Lower leg skin (tissue), 4 donors: ENCODE measurements at regions not wholly inside any gene's neighbourhood (a gene's known extent, or its start where the extent isn't known, plus 50 kb on each side); places are given as distances from the start of the nearest gene placed in this dataset.

Source experiments
- DNase-seq, 2 donors: peaks; one replicate each; pipeline ENCODE4 v3.0.0-alpha.2; 2019; ENCODE audit warnings: low spot score in 2 of 2
- H3K4me3 ChIP-seq: fragments of 200-600 bp; sonication (generic); 2 replicates; pipeline ENCODE4 v1.5.1; 2017; ENCODE audit warnings: mild to moderate bottlenecking, low read depth; ENCODE audit not compliant: poor library complexity, severe bottlenecking
- POLR2A ChIP-seq, 2 donors: fragments of 450-650 bp; IDR thresholded peaks; one replicate each; pipeline ENCODE4 v1.6.1; 2016 to 2017; ENCODE audit warnings: antibody characterized with exemption in 2 of 2, mild to moderate bottlenecking in 1 of 2, moderate library complexity in 1 of 2
- WGBS, 2 donors: methylation state at CpG; one replicate each; pipeline ENCODE4 v1.1.5; 2018; 5-methylcytosine and 5-hydroxymethylcytosine counted together
- intact Hi-C: fragments of 100-400 bp; cut with DNase I; formaldehyde crosslinking; loops from one replicate; pipeline ENCODE4 v1.15.0; 2023; ENCODE audit warnings: low total_unique reads
- TF ChIP-seq, protein P1 (sequence below), 3 donors: fragments of 450-650 bp; IDR thresholded peaks; one replicate each; pipeline ENCODE4 v1.5.1; 2016; ENCODE audit warnings: antibody characterized with exemption in 3 of 3, mild to moderate bottlenecking in 3 of 3, moderate library complexity in 2 of 3

DNA sequence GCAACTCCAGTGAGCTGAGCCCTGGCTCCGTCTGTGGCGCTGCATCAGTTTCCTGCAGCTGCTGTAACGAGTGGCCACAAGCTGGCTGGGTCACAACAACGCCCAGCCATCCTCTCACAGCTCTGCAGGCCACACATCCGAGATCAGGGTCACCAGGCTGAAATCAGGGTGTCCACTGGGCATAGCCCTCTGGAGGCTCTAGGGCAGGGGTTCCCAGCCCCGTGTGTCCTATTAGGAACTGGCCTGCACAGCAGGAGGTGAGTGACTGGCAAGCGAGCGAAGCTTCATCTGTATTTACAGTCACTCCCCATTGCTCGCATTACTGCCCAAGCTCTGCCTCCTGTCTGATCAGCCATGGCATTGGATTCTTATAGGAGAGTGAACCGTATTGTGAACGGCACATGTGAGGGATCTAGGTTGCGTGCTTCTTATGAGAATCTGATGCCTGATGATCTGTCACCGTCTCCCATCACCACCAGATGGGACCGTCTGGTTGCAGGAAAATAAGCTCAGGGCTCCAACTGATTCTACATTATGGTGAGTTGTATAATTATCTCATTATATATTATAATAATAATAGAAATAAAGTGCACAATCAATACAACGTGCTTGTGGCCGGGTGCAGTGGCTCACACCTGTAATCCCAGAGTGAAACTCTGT lies 176.5 kb downstream of the SEC14L1 start:
- no peak for TF ChIP-seq POLR2A (IDR thresholded peaks at IDR 0.05)
- TF ChIP-seq, protein P1, sequence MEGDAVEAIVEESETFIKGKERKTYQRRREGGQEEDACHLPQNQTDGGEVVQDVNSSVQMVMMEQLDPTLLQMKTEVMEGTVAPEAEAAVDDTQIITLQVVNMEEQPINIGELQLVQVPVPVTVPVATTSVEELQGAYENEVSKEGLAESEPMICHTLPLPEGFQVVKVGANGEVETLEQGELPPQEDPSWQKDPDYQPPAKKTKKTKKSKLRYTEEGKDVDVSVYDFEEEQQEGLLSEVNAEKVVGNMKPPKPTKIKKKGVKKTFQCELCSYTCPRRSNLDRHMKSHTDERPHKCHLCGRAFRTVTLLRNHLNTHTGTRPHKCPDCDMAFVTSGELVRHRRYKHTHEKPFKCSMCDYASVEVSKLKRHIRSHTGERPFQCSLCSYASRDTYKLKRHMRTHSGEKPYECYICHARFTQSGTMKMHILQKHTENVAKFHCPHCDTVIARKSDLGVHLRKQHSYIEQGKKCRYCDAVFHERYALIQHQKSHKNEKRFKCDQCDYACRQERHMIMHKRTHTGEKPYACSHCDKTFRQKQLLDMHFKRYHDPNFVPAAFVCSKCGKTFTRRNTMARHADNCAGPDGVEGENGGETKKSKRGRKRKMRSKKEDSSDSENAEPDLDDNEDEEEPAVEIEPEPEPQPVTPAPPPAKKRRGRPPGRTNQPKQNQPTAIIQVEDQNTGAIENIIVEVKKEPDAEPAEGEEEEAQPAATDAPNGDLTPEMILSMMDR (IDR thresholded peaks at IDR 0.05): no peak
- DNase-seq: peak in 1 of 2 donors; percentile 83
- 90 to 92% methylated on average over 16 of the region's 16 CpGs for WGBS, 2 donors
- intact Hi-C loops: no loop called here
- no peak overlapping the region for H3K4me3 ChIP-seq

DNA sequence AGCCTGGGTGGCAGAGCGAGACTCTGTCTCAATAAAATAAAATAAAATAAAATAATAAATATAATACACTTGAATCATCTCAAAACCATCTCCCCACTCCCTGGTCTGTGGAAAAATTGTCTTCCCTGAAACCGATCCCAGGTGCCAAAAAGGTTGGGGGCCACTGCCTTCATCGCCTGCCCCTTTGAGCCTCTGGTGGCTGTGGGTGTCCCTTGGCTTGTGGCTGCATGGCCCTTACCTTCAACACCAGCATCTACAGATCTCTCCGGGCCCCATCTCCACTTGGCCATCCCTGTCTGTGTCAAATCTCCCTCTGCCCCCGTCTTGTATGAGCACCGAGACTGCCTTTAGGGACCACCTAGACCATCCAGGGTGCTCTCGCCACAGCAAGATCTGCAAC lies 177.3 kb downstream of the SEC14L1 start:
- WGBS, 2 donors: 93 to 94% methylated on average over 7 of the region's 7 CpGs
- TF ChIP-seq POLR2A (IDR thresholded peaks at IDR 0.05): no peak
- TF ChIP-seq, protein P1 (IDR thresholded peaks at IDR 0.05): no peak
- no peak overlapping the region for H3K4me3 ChIP-seq
- peak in 1 of 2 donors; percentile 70 for DNase-seq
- intact Hi-C loops: no loop called here

DNA sequence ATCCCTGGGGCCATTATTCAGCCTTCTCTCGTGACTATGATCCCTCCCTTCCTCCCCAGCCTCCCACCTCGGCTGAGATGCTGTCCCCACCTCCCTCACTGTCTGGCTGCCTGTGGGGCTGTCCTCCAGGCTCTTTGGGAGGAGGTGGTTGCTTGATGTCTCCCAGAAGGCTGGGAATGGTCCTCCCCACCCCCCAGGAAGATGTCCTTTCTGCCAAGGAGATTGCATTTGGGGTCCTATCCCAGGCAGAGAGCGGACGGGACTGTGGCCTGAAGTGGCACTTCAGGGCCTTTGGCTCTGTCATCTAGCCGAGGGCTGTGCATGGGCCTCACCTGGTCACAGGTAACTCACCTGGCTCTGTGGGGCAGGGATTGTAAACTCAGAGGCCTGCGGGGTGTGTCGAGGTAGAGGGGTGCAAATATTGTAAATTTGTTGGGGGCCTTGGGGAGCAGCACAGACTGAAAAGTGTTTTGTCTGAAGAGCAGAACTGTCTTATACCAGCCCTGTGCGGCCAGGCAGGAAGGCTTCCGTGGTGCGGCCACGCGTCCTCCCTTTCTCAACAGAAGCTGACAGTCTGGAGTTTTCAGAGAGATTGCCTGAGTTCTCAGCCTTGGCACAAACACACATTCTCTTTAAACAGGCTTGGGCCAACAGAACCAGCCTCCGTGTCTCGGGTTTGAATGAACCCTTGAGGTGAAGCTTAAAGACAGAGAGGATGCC lies 177.9 kb downstream of the SEC14L1 start:
- peak; percentile 49 to 92 for DNase-seq
- TF ChIP-seq, protein P1 (IDR thresholded peaks at IDR 0.05): no peak
- no peak for TF ChIP-seq POLR2A (IDR thresholded peaks at IDR 0.05)
- WGBS, 2 donors: 38 to 42% methylated on average over 10 to 14 of the region's 14 CpGs
- H3K4me3 ChIP-seq: no peak overlapping the region
- intact Hi-C loops: no loop called here

DNA sequence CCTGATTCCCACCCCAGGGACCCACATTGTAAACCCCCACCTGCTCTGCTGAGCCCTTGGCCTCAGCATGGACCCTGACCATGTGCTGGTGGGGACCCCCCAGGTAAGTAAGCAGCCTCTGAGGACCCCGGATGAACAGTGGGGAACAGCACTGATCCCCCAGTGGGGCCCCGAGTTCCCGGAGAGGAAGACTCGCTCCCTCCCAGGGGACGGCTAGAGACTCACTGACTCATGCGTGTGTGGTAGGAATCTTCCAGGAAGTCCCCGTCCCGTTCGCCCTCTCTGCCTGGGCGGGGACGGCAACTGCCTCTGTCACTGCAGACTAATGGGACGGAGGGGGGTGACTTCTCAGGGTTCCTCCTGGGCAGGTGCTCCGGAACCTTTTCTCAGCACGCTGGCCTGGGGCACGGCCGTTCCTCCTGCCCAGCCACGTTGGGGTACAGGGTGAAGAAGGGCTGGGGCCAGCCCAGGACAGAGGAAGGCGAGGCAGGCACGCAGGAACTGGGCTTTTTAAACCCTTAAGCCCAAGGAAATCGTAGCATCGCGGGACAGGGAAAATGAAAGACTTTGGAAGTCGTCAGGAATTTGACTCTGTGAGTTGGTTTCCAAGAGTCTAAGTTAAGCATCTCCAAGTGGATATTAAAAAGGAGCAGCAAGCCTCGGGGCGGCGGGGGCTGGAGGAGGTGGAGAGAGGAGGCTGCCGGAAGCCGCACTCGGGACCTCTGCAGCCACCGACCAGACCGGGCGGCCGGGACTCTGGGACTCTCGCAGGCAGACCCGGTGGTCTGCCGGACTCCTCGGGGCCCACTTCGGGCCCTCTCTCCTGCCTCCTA lies 178.7 kb downstream of the SEC14L1 start:
- peak; percentile 93 to 98 for DNase-seq
- intact Hi-C loops: no loop called here
- H3K4me3 ChIP-seq: peak overlapping the region; percentile 28
- WGBS, 2 donors: 3 to 10% methylated on average over 36 to 38 of the region's 38 CpGs
- no peak for TF ChIP-seq POLR2A (IDR thresholded peaks at IDR 0.05)
- TF ChIP-seq, protein P1 (IDR thresholded peaks at IDR 0.05): no peak

DNA sequence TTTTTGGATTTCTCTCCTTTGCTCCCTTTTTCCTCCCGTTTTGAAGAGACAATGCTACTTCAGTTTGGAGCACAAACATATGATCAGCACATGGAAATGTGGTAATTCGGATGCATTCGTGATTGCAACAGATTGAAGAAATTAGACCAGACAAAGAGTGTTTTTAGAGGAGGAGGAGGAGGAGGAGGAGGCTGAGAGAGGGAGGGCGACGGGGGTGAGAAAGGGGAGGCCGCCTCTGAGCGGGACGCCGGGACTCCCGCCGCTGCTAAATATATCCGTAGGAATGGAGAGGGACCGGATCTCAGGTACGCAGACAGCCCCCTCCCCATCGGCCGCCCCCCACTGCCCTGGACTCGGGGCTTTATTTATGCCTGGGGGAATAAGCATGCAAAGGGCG lies 179.3 kb downstream of the SEC14L1 start:
- DNase-seq: peak; percentile 49 to 94
- H3K4me3 ChIP-seq: peak overlapping the region; percentile 33
- no peak for TF ChIP-seq POLR2A (IDR thresholded peaks at IDR 0.05)
- TF ChIP-seq, protein P1 (IDR thresholded peaks at IDR 0.05): no peak
- intact Hi-C loops: no loop called here
- 7 to 25% methylated on average over 18 of the region's 18 CpGs for WGBS, 2 donors
